ENCODE measurements at regions not wholly inside any gene's neighbourhood (a gene's known extent, or its start where the extent isn't known, plus 50 kb on each side); places are given as distances from the start of the nearest gene placed in this dataset.
A peak's percentile ranks its signal among the peaks of the same experiment; 100 is the strongest.

DNA sequence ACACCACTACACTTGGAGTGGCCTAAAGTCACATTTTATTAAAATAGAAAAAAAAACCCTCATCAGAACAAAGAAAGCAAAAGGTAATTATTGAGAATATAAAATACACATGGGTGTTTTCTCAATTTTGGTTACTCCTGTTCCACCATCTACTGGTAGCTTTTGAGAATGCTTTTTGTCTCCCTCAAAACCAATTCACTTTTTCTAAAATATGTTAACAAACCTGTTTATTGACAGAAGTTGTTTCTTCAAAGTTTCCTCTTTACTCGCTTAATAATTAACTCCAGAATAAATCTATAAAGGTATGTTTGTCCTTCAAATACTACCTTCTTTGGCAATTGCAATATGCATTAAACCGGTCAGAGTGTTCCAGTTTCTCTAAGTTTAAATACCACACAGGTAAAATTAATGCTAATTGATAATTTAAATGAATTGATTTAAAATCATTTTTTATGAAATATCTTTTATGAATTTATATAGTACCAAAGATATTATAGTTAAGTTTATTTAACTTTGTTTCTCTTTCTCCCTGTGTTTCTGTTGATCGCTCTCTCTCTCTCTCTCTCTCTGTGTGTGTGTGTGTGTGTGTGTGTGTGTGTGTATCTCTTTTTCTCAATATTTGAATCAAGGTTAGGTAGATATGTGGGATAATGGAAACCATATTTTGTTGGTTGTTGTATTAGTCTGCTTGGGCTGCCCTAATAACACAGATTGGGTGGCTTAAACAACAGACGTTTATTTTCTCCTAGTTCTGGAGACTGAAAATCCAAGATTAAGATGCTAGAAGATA lies 487.4 kb downstream of the PRDM9 start:
- TF ChIP-seq, protein P1, sequence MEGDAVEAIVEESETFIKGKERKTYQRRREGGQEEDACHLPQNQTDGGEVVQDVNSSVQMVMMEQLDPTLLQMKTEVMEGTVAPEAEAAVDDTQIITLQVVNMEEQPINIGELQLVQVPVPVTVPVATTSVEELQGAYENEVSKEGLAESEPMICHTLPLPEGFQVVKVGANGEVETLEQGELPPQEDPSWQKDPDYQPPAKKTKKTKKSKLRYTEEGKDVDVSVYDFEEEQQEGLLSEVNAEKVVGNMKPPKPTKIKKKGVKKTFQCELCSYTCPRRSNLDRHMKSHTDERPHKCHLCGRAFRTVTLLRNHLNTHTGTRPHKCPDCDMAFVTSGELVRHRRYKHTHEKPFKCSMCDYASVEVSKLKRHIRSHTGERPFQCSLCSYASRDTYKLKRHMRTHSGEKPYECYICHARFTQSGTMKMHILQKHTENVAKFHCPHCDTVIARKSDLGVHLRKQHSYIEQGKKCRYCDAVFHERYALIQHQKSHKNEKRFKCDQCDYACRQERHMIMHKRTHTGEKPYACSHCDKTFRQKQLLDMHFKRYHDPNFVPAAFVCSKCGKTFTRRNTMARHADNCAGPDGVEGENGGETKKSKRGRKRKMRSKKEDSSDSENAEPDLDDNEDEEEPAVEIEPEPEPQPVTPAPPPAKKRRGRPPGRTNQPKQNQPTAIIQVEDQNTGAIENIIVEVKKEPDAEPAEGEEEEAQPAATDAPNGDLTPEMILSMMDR (IDR thresholded peaks at IDR 0.05; ENCODE audit: poor library complexity, severe bottlenecking) = peak; percentile 39
- TF ChIP-seq POLR2AphosphoS5 (IDR thresholded peaks at IDR 0.05) = no peak
- TF ChIP-seq, protein P2, sequence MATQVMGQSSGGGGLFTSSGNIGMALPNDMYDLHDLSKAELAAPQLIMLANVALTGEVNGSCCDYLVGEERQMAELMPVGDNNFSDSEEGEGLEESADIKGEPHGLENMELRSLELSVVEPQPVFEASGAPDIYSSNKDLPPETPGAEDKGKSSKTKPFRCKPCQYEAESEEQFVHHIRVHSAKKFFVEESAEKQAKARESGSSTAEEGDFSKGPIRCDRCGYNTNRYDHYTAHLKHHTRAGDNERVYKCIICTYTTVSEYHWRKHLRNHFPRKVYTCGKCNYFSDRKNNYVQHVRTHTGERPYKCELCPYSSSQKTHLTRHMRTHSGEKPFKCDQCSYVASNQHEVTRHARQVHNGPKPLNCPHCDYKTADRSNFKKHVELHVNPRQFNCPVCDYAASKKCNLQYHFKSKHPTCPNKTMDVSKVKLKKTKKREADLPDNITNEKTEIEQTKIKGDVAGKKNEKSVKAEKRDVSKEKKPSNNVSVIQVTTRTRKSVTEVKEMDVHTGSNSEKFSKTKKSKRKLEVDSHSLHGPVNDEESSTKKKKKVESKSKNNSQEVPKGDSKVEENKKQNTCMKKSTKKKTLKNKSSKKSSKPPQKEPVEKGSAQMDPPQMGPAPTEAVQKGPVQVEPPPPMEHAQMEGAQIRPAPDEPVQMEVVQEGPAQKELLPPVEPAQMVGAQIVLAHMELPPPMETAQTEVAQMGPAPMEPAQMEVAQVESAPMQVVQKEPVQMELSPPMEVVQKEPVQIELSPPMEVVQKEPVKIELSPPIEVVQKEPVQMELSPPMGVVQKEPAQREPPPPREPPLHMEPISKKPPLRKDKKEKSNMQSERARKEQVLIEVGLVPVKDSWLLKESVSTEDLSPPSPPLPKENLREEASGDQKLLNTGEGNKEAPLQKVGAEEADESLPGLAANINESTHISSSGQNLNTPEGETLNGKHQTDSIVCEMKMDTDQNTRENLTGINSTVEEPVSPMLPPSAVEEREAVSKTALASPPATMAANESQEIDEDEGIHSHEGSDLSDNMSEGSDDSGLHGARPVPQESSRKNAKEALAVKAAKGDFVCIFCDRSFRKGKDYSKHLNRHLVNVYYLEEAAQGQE (IDR thresholded peaks at IDR 0.05; ENCODE audit: borderline replicate concordance) = no peak
- TF ChIP-seq SMC3 (conservative IDR thresholded peaks at IDR 0.05; ENCODE audit: poor library complexity) = peak; percentile 24
- no peak for TF ChIP-seq EZH2 (IDR thresholded peaks at IDR 0.05; ENCODE audit: borderline replicate concordance, insufficient read depth, low read length, poor library complexity, severe bottlenecking)
- TF ChIP-seq RAD21 (conservative IDR thresholded peaks at IDR 0.05) = peak; percentile 28
- no peak for TF ChIP-seq TAF1 (IDR thresholded peaks at IDR 0.05; ENCODE audit: low read depth)
- TF ChIP-seq EP300 (conservative IDR thresholded peaks at IDR 0.05; ENCODE audit: poor library complexity, severe bottlenecking) = no peak
- TF ChIP-seq MXI1 (conservative IDR thresholded peaks at IDR 0.05; ENCODE audit: poor library complexity, severe bottlenecking) = no peak
